Transverse colon (tissue), 4 donors: ENCODE measurements at regions not wholly inside any gene's neighbourhood (a gene's known extent, or its start where the extent isn't known, plus 50 kb on each side); places are given as distances from the start of the nearest gene placed in this dataset.
"Not testable (repeated sequence)": the region's sequence is repeated elsewhere in the genome, so short reads cannot be mapped to it uniquely, and the experiment has no call there.

Experiments used
- DNase-seq: peaks from one replicate; pipeline ENCODE4 v3.0.0-alpha.2; 2019
- H3K27ac ChIP-seq, 4 donors: fragments of 200-600 bp; sonication (generic); 2 replicates each; pipeline ENCODE4 v1.5.1; 2016 to 2018; ENCODE audit warnings: inconsistent platforms in 4 of 4
- H3K27me3 ChIP-seq: fragments of 200-600 bp; sonication (generic); 2 replicates; pipeline ENCODE4 v1.5.1; 2017; ENCODE audit warnings: inconsistent platforms
- H3K36me3 ChIP-seq, 4 donors: fragments of 200-600 bp; sonication (generic); 2 replicates each; pipeline ENCODE4 v1.5.1; 2017 to 2019; ENCODE audit warnings: inconsistent platforms in 4 of 4
- H3K4me1 ChIP-seq, 4 donors: fragments of 200-600 bp; sonication (generic); 2 replicates each; pipeline ENCODE4 v1.5.1; 2017 to 2020; ENCODE audit warnings: inconsistent platforms in 4 of 4
- H3K4me3 ChIP-seq, 4 donors: fragments of 200-600 bp; sonication (generic); 1 replicate in 1 of 4; 2 replicates in 3 of 4; pipeline versions ENCODE4 v1.5.1 to v1.6.1; 2017 to 2019; ENCODE audit warnings: inconsistent platforms in 4 of 4
- H3K9me3 ChIP-seq, 2 donors: fragments of 200-600 bp; sonication (generic); 2 replicates each; pipeline ENCODE4 v1.5.1; 2017 to 2019; ENCODE audit warnings: inconsistent platforms in 2 of 2
- EP300 ChIP-seq: sonication (generic); formaldehyde crosslinking; IDR thresholded peaks from one replicate; pipeline ENCODE4 v1.6.1; 2017; ENCODE audit warnings: antibody characterized with exemption, low read depth
- POLR2A ChIP-seq: fragments of 450-650 bp; IDR thresholded peaks from one replicate; pipeline ENCODE4 v1.6.1; 2016; ENCODE audit warnings: antibody characterized with exemption, mild to moderate bottlenecking, moderate library complexity
- POLR2AphosphoS5 ChIP-seq, 3 donors: sonication (generic); formaldehyde crosslinking; IDR thresholded peaks; one replicate each; pipeline ENCODE4 v1.6.1; 2016; ENCODE audit warnings: antibody characterized with exemption in 3 of 3
- WGBS, 2 donors: methylation state at CpG; one replicate each; pipeline ENCODE4 v1.1.5; 2018; ENCODE audit warnings: low coverage in 1 of 2; 5-methylcytosine and 5-hydroxymethylcytosine counted together
- in situ Hi-C, 4 donors: fragments of 200-750 bp; cut with MboI; loops; one replicate each; pipeline versions ENCODE4 v1.15.0 to v1.15.1; 2017; ENCODE audit warnings: low sequenced_read_pairs in 3 of 4, low pct_ligation_motif_present in 1 of 4, low pct_unique_long_range_greater_than_20kb in 1 of 4
- intact Hi-C: fragments of 100-400 bp; cut with DNase I; formaldehyde crosslinking; loops from one replicate; pipeline ENCODE4 v1.15.1; 2023; ENCODE audit warnings: low total_unique reads
- TF ChIP-seq, protein P1 (sequence below), 5 experiments: fragments of 200-600 bp in 3 of 5; fragments of 450-650 bp in 2 of 5; sonication (generic) in 3 of 5; IDR thresholded peaks; 1 replicate in 2 of 5; 2 replicates in 3 of 5; pipeline ENCODE4 v1.5.1; 2016 to 2017; ENCODE audit warnings: antibody characterized with exemption in 5 of 5, inconsistent platforms in 3 of 5, mild to moderate bottlenecking in 2 of 5, moderate library complexity in 1 of 5

GRCh38 chr6:56832225-56832624 is 122.7 kb upstream of the BEND6 start:
- in situ Hi-C loops (loop anchor here in 1 of 4 donors (25.0 kb wide), 1 partner anchor 120 kb away; no protein-coding TSS in a partner anchor), intact Hi-C loops (no loop called here)
- no peaks in the 10 kb centered on the region for H3K27me3 ChIP-seq
- no peak overlapping the region for H3K4me3 ChIP-seq
- no peak for DNase-seq
- no peaks in the 10 kb centered on the region for H3K9me3 ChIP-seq
- 79 to 81% methylated on average over 3 of the region's 3 CpGs for WGBS, 2 donors
- H3K4me1 ChIP-seq, result no peaks in the 10 kb centered on the region
- no peak overlapping the region for H3K27ac ChIP-seq
- H3K36me3 ChIP-seq, result no peaks in the 10 kb centered on the region
- TF ChIP-seq, protein P1, sequence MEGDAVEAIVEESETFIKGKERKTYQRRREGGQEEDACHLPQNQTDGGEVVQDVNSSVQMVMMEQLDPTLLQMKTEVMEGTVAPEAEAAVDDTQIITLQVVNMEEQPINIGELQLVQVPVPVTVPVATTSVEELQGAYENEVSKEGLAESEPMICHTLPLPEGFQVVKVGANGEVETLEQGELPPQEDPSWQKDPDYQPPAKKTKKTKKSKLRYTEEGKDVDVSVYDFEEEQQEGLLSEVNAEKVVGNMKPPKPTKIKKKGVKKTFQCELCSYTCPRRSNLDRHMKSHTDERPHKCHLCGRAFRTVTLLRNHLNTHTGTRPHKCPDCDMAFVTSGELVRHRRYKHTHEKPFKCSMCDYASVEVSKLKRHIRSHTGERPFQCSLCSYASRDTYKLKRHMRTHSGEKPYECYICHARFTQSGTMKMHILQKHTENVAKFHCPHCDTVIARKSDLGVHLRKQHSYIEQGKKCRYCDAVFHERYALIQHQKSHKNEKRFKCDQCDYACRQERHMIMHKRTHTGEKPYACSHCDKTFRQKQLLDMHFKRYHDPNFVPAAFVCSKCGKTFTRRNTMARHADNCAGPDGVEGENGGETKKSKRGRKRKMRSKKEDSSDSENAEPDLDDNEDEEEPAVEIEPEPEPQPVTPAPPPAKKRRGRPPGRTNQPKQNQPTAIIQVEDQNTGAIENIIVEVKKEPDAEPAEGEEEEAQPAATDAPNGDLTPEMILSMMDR (IDR thresholded peaks at IDR 0.05), result no peak
- no peak for TF ChIP-seq POLR2AphosphoS5 (IDR thresholded peaks at IDR 0.05)
- TF ChIP-seq EP300, result no peak
- no peak for TF ChIP-seq POLR2A

DNA sequence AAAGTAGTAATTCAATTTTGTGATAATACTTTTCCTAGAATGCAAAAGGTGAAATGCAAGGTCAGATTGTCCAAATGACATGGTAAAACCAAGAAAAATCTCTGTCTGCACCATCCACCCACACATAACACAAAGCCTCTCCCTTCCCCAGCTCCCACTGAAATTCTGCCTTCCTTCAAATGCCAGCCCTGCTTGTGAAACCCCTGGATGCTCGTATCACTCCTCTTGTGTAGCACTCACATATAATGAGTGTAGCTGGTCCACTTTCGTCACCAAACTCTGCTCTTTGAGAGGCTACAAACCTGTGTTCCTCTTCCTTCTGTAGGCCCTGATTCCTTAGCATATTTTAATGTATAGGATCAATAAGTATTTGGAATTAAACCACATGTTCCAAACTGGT is 123.6 kb upstream of the BEND6 start:
- intact Hi-C loops (no loop called here), in situ Hi-C loops (loop anchor here in 1 of 4 donors (25.0 kb wide), 1 partner anchor 119 kb away; no protein-coding TSS in a partner anchor)
- H3K27me3 ChIP-seq, result no peaks in the 10 kb centered on the region
- H3K4me1 ChIP-seq, result no peaks in the 10 kb centered on the region
- no peaks in the 10 kb centered on the region for H3K9me3 ChIP-seq
- no peak overlapping the region for H3K27ac ChIP-seq
- WGBS, 2 donors, result 74 to 83% methylated on average over 2 of the region's 2 CpGs
- no peaks in the 10 kb centered on the region for H3K36me3 ChIP-seq
- TF ChIP-seq, protein P1 (IDR thresholded peaks at IDR 0.05), result no peak
- TF ChIP-seq EP300, result no peak
- no peak for TF ChIP-seq POLR2AphosphoS5 (IDR thresholded peaks at IDR 0.05)
- no peak for TF ChIP-seq POLR2A
- H3K4me3 ChIP-seq, result no peak overlapping the region
- no peak for DNase-seq

DNA sequence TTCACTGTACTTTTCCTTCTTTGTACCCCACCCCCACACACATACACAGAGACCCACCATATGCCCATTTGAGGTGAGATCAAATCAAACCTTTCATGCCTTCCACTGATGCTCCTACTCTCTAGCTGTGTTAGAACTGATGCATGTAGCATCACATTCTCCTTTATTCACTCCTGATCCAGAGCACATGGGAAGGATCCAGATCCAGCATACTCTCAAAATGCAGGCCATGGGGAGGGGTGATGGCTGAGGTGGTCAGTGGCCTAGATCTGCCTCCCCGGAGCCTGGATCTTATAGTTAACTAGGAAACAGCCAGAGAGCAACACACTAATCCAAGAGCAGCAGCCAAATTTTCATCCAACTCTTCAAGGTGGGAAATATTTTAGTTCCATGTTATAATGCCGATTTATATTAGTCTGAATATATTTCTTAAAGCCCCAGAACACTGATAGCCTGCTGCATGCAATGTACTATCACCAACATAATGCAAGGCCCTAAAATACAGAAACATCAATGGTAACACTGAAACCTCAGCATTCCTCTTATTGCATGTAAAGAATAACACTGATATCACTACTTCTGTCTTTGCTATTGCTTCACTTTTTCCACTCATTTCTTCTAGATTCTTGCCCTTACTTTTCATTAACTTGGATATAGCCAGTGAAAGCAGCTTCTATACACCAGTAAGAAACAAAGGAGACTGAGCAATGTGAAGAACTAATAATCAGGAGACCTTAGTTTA is 126.8 kb upstream of the BEND6 start:
- WGBS, 2 donors, result 84 to 100% methylated on average over 2 of the region's 2 CpGs
- no peaks in the 10 kb centered on the region for H3K36me3 ChIP-seq
- no peak overlapping the region for H3K4me3 ChIP-seq
- H3K9me3 ChIP-seq, result no peaks in the 10 kb centered on the region
- no peaks in the 10 kb centered on the region for H3K27me3 ChIP-seq
- in situ Hi-C loops (loop anchor here in 1 of 4 donors (25.0 kb wide), 1 partner anchor 116 kb away; no protein-coding TSS in a partner anchor), intact Hi-C loops (no loop called here)
- TF ChIP-seq POLR2A (no peak), EP300 (no peak), POLR2AphosphoS5 (IDR thresholded peaks at IDR 0.05) (no peak)
- TF ChIP-seq, protein P1 (IDR thresholded peaks at IDR 0.05), result no peak
- DNase-seq, result no peak
- H3K27ac ChIP-seq, result no peak overlapping the region
- H3K4me1 ChIP-seq, result peaks cover 0 to 4% (median 0%) of the 10 kb centered on the region in 4 donors

GRCh38 chr6:56824431-56824830 is 130.5 kb upstream of the BEND6 start:
- DNase-seq, H3K4me1 ChIP-seq, H3K4me3 ChIP-seq, H3K9me3 ChIP-seq, H3K27me3 ChIP-seq, H3K27ac ChIP-seq, in situ Hi-C loops, H3K36me3 ChIP-seq, intact Hi-C loops: not testable (repeated sequence)
- 92% methylated on average over 25 of the region's 26 CpGs; no CpG with 5 or more reads in 1 of the 2 donors for WGBS, 2 donors
